Endothelial cell of umbilical vein (primary cell): ENCODE measurements at regions not wholly inside any gene's neighbourhood (a gene's known extent, or its start where the extent isn't known, plus 50 kb on each side); places are given as distances from the start of the nearest gene placed in this dataset.

ENCODE experiments used
- BruUV-seq: library from RNA; stranded (reverse); fragments of 400-500 nt; replicated peaks from 2 replicates; lab custom pipeline; 2021; lab: Mats Ljungman, UMichigan
- CTCF ChIA-PET: fragments of 300-600, 350-600 bp; sonication (Branson Sonifier 250); formaldehyde crosslinking; loops from one replicate; lab custom pipeline; 2021; ENCODE audit warnings: antibody characterized with exemption, inconsistent platforms; lab: Charles Lee
- POLR2A ChIA-PET: fragments of 300-600, 350-600 bp; sonication (Branson Sonifier 250); formaldehyde crosslinking; loops from one replicate; lab custom pipeline; 2021; ENCODE audit warnings: antibody characterized with exemption, inconsistent platforms; lab: Charles Lee
- DNase-seq: peaks from one replicate; pipeline ENCODE4 v3.0.0-alpha.2; 2011; ENCODE audit warnings: low read depth, low spot score
- FAIRE-seq: peaks from 2 replicates; lab custom pipeline; 2011; peaks lifted over from hg19 to GRCh38; lab: Jason Lieb, UNC
- H2AFZ ChIP-seq: 2 replicates; pipeline ENCODE4 v1.6.0; 2012; ENCODE audit warnings: low read depth, low read length, control low read depth, inconsistent platforms
- H3K27ac ChIP-seq: 2 replicates; pipeline ENCODE4 v1.5.1; 2011; ENCODE audit warnings: low read depth, mild to moderate bottlenecking, control low read depth, low read length, moderate library complexity; ENCODE audit not compliant: insufficient read depth
- H3K27me3 ChIP-seq, 2 experiments: 2 replicates each; pipeline versions ENCODE4 v1.6.0 to v1.6.1; 2011; ENCODE audit warnings: low read length in 2 of 2, mixed read lengths in 1 of 2; ENCODE audit not compliant: control insufficient read depth in 2 of 2, insufficient read depth in 2 of 2
- H3K36me3 ChIP-seq, 2 experiments: 2 replicates in 1 of 2; 3 replicates in 1 of 2; pipeline ENCODE4 v1.5.1; 2011; ENCODE audit warnings: low read length in 2 of 2, mild to moderate bottlenecking in 1 of 2, moderate library complexity in 1 of 2; ENCODE audit not compliant: control insufficient read depth in 2 of 2, insufficient read depth in 2 of 2; ENCODE audit errors: extremely low read depth in 1 of 2
- H3K4me1 ChIP-seq: 3 replicates; pipeline ENCODE4 v1.5.1; 2011; ENCODE audit warnings: mild to moderate bottlenecking, low read length; ENCODE audit not compliant: control insufficient read depth, insufficient read depth; ENCODE audit errors: extremely low read depth
- H3K4me2 ChIP-seq: 2 replicates; pipeline ENCODE4 v1.6.1; 2011; ENCODE audit warnings: low read length, control low read depth, mixed read lengths; ENCODE audit not compliant: insufficient read depth
- H3K4me3 ChIP-seq, 3 experiments: fragments of 200-600 bp in 1 of 3; sonication (generic), shearing (Covaris generic) in 1 of 3; replicated peaks in 1 of 3; 2 replicates each; pipeline ENCODE4 v1.5.1; 2011 to 2016; ENCODE audit warnings: control low read depth in 3 of 3, low read length in 3 of 3, mild to moderate bottlenecking in 2 of 3, inconsistent platforms in 1 of 3, low read depth in 1 of 3, moderate library complexity in 1 of 3; ENCODE audit not compliant: insufficient read depth in 1 of 3
- H3K79me2 ChIP-seq: 2 replicates; pipeline ENCODE4 v1.6.0; 2012; ENCODE audit warnings: low read length, inconsistent platforms; ENCODE audit not compliant: control insufficient read depth, insufficient read depth
- H3K9ac ChIP-seq: replicated peaks from 2 replicates; pipeline ENCODE3; 2011; ENCODE audit warnings: low read length, control low read depth; ENCODE audit not compliant: insufficient read depth; ENCODE audit errors: extremely low read depth
- H3K9me1 ChIP-seq: replicated peaks from 3 replicates; pipeline ENCODE4 v1.6.0; 2011; ENCODE audit warnings: mild to moderate bottlenecking, low read length; ENCODE audit not compliant: control insufficient read depth, insufficient read depth; ENCODE audit errors: extremely low read depth
- H3K9me3 ChIP-seq: replicated peaks from 2 replicates; pipeline ENCODE4 v1.5.1; 2012; ENCODE audit warnings: low read length, inconsistent platforms; ENCODE audit not compliant: control insufficient read depth, insufficient read depth
- H4K20me1 ChIP-seq: replicated peaks from 2 replicates; pipeline ENCODE3; 2011; ENCODE audit warnings: mild to moderate bottlenecking, low read length; ENCODE audit not compliant: control insufficient read depth, insufficient read depth; ENCODE audit errors: extremely low read depth
- CTCF ChIP-seq, 2 donors: IDR thresholded peaks; 1 replicate in 1 of 2; 2 replicates in 1 of 2; pipeline ENCODE4 v1.5.1; 2011; ENCODE audit warnings: low read length in 2 of 2, mild to moderate bottlenecking in 2 of 2, moderate library complexity in 2 of 2, control low read depth in 1 of 2, inconsistent platforms in 1 of 2, low read depth in 1 of 2; ENCODE audit not compliant: insufficient read depth in 1 of 2; ENCODE audit errors: extremely low read depth in 1 of 2
- EZH2 ChIP-seq: IDR thresholded peaks from 2 replicates; pipeline ENCODE4 v1.6.1; 2012; ENCODE audit warnings: borderline replicate concordance, low read depth, mild to moderate bottlenecking, moderate library complexity, low read length, inconsistent platforms; ENCODE audit not compliant: severe bottlenecking
- FOS ChIP-seq: IDR thresholded peaks from 2 replicates; pipeline ENCODE4 v1.6.1; 2011; ENCODE audit warnings: mild to moderate bottlenecking, low read length, moderate library complexity, borderline replicate concordance; ENCODE audit not compliant: insufficient read depth
- GATA2 ChIP-seq: IDR thresholded peaks from 2 replicates; pipeline ENCODE4 v1.7.0; 2011; ENCODE audit warnings: low read depth, mild to moderate bottlenecking, moderate library complexity, mixed read lengths, low read length; ENCODE audit not compliant: insufficient read length, insufficient read depth
- JUN ChIP-seq: IDR thresholded peaks from 2 replicates; pipeline ENCODE4 v1.6.1; 2011; ENCODE audit warnings: borderline replicate concordance, low read depth; ENCODE audit not compliant: insufficient read length, insufficient read depth
- MAX ChIP-seq: IDR thresholded peaks from 2 replicates; pipeline ENCODE4 v1.6.1; 2011; ENCODE audit not compliant: insufficient read depth, insufficient read length
- MYC ChIP-seq: IDR thresholded peaks from one replicate; pipeline ENCODE4 v1.6.1; 2011; ENCODE audit warnings: mild to moderate bottlenecking, low read depth, low read length
- POLR2A ChIP-seq: IDR thresholded peaks from 2 replicates; pipeline ENCODE4 v1.6.1; 2012; ENCODE audit warnings: low read depth, mild to moderate bottlenecking, control low read depth, low read length
- POLR2AphosphoS5 ChIP-seq: IDR thresholded peaks from 2 replicates; pipeline ENCODE4 v1.6.1; 2012; ENCODE audit warnings: low read depth, mild to moderate bottlenecking, control low read depth, low read length, moderate library complexity; ENCODE audit not compliant: insufficient read depth
- dilution Hi-C: fragments of 300-500 bp; cut with MboI; formaldehyde crosslinking; loops from one replicate; pipeline ENCODE4 v1.15.0; 2019; ENCODE audit warnings: low sequenced_read_pairs; ENCODE audit not compliant: extremely low pct_ligation_motif_present
- intact Hi-C: fragments of 100-400 bp; cut with micrococcal nuclease; formaldehyde crosslinking; loops from one replicate; pipeline ENCODE4 v1.10.0; 2022

GRCh38 chr2:52732849-52733395 is 1034.7 kb upstream of the CHAC2 start:
- FAIRE-seq (no peak), DNase-seq (no peak)
- no TSS peak for BruUV-seq
- Histone ChIP-seq H2AFZ (no peak overlapping the region), H3K79me2 (no peaks in the 10 kb centered on the region), H3K4me3 (no peak overlapping the region), H3K4me2 (no peak overlapping the region), H3K27me3 (no peaks in the 10 kb centered on the region), H4K20me1 (no peaks in the 10 kb centered on the region), H3K27ac (no peak overlapping the region), H3K9me3 (no peaks in the 10 kb centered on the region), H3K4me1 (no peaks in the 10 kb centered on the region), H3K9me1 (no peaks in the 10 kb centered on the region), H3K36me3 (no peaks in the 10 kb centered on the region), H3K9ac (no peak overlapping the region)
- TF ChIP-seq POLR2AphosphoS5: no peak
- no peak for TF ChIP-seq MAX
- no peak for TF ChIP-seq JUN
- no peak for TF ChIP-seq CTCF (IDR thresholded peaks at IDR 0.05; ENCODE audit: extremely low read depth in 1 of 2, insufficient read depth in 1 of 2, low read depth in 1 of 2, low read length in 2 of 2)
- TF ChIP-seq FOS: no peak
- no peak for TF ChIP-seq POLR2A
- no peak for TF ChIP-seq MYC
- no peak for TF ChIP-seq EZH2
- TF ChIP-seq GATA2: no peak
- CTCF ChIA-PET: no interaction called here
- dilution Hi-C loops: no loop called here
- POLR2A ChIA-PET: no interaction called here
- intact Hi-C loops: no loop called here
